ENCODE measurements at regions not wholly inside any gene's neighbourhood (a gene's known extent, or its start where the extent isn't known, plus 50 kb on each side); places are given as distances from the start of the nearest gene placed in this dataset.
"Not testable (repeated sequence)": the region's sequence is repeated elsewhere in the genome, so short reads cannot be mapped to it uniquely, and the experiment has no call there.

GRCh38 chr2:126145752-126146151 is 510.2 kb upstream of the GYPC start:
- no peak for DNase-seq

- no peak for DNase-seq
Observed at GRCh38 chr2:126154256-126154785, 501.6 kb upstream of the GYPC start.

- not testable (repeated sequence) for DNase-seq
Observed at GRCh38 chr2:126160950-126161349, 495.0 kb upstream of the GYPC start.

DNA sequence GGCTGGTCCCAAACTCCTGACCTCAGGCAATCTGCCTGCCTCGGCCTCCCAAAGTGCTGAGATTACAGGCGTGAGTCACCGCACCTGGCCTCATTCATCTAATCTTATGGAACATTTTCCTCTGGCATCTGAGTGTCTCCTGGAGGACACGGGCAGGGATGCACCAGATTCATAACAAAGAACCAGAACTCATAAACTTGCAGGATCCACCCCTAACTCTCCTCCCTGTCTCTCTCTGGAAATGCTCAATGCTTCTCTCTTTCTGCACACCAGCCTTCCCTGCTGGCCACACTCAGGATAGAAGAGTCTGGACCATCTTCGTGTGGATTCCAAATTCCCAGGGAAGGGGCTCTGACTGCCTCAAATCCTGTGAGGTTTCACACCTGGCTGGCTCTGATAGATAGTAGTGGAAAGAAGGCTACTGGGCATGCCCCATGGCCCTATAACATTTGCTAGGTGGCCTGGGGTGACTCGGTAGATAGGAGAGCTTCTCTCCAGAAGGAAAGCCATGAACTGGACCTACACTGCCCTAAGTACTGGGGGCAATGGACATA is 483.2 kb upstream of the GYPC start:
- DNase-seq = no peak

GRCh38 chr2:126175222-126175621 is 480.7 kb upstream of the GYPC start:
- DNase-seq = no peak

- DNase-seq = no peak
Observed at GRCh38 chr2:126177479-126177878, 478.5 kb upstream of the GYPC start.

DNA sequence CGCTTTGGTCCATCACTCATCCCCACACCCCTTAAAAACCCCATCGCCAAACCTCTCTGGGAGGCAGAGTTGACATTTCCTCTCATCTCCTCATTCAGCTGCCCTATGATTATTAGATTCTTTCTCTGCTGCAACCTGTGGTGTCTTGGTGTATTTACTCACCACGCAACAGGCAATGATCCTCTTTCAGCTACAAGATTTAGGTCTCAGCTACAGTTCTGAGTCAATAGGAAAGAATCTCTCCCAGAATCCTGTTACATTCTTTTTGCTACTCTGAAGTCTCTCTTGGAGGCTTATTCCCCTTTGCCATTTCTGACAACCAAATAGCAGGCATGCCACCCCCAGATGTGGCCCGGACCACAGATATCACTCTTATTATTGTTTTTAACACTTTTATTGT is 468.3 kb upstream of the GYPC start:
- no peak for DNase-seq

DNA sequence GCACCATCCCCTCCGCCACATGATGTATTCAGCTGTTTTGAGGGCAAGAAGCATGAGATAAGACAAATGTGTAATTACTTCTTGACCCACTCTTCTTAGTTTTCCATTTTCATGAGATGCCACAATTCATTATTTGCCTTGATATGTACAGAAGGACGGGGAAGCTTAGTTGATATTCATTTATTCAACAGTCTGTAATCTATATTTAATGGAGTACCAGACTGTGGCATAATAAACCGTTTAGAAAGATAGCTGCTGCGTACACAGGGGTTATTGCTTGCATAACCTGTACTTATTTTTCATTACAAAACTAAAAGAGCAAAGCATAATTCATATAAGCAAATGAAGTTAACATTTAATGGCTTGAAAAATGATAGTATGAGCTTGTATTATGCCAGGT is 466.4 kb upstream of the GYPC start:
- no peak for DNase-seq

DNA sequence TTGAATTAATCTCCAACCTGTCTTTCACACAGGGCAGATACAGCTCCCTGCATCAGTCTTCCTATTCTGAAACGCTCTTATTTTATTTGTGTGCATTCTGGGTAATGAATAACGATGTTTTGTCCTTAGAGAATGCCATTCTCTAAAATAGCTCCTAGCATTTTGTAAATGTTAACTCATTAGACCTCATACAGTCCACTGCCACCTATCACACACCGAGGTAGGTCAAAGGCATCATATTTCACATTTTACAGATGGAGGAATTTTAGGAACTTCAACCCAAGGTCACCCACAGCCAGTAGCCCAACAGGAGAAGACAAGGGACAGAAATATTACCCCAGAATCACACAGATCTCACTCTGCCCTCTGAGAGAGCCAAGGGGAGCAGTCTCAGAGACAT is 455.4 kb upstream of the GYPC start:
- DNase-seq = no peak

- DNase-seq = no peak
Observed at GRCh38 chr2:126208266-126208665, 447.7 kb upstream of the GYPC start.

GRCh38 chr2:126212735-126213134 is 443.2 kb upstream of the GYPC start:
- no peak for DNase-seq

DNA sequence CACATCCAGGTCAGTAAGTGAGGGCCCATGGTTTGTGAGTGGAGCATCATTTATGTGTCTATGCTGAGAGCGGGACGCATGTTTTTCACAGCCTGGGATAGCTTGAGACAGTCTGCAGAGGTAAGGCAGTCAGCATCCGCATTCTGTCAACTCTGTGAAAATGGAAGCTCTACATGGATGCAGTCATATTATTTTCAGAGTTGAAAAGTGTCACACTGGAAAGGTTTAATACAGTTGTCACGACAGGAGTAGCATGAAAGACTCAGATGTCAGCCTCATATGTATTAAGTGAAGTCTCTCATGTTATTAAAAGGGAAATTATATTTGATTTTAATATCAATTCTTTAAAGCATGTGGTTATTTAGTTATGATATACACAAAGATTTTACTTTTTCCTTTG is 436.9 kb upstream of the GYPC start:
- DNase-seq = no peak

DNA sequence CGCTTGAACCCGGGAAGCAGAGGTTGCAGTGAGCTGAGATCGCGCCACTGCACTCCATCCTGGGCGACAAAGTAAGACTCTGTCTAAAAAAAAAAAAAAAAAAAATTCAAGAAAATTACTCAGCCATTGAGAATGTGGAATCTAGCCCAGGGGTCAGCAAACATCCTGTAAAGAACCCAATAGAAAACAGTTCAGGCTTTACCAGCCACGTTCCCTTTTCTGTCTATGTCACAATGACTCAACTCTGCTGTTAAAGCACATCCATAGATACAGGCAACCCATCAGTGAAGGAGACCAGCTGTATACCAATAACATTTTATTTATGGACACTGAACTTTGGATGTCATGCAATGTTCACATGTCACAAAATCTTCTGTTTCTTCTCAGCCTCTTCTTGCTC is 435.6 kb upstream of the GYPC start:
- no peak for DNase-seq

DNA sequence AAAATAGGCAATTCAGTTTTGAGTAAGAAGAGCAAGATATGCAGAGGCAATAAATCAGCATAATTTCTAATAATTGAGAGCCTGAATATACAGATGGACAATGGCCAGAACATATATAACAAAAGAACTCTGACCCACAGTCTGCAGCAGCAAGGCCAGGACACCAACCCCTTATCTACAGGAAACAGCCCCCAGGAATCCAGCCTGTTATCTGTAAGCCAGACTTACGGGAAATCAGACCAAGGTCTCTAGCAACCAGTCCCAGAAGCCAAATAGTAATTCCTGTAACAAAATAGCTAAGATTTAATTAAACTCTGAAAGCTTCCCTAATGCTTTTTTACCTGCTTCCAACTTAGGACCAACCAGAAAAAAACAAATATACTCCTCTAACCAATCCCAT is 434.5 kb upstream of the GYPC start:
- no peak for DNase-seq

DNA sequence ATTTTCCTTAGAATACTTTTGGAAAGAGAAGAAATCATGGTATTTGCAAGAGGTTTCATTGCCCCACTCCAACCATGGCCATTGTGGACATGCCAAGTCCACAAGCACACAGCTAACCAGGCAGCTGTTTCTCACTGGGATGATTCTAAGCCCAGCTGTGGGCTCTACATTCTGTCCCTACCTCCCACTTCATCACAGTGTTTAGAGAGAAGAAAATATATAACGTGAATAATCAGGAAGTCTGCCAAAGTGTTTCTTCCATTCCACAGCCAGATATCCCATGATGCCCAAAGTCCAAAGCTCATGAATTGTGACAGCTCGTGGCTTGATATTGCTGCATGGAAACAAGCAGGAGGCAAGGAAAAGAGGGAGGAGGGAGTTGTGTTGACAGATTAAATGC is 433.7 kb upstream of the GYPC start:
- no peak for DNase-seq

DNA sequence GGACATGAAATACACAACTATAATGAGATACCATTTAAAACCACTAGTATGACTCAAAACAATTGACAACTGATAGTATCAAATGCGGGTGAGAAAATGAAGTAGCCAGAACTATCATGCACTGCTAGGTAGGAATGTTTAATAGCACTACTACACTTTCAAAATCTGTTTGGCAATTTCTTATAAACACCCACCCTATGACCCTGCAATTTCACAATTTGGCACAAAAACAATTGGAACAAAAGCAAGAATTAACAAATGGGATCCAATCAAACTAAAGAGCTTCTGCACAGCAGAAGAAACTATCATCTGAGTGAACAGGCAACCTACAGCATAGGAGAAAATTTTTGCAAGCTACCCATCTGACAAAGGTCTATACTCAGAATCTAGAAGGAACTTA is 431.2 kb upstream of the GYPC start:
- no peak for DNase-seq

DNA sequence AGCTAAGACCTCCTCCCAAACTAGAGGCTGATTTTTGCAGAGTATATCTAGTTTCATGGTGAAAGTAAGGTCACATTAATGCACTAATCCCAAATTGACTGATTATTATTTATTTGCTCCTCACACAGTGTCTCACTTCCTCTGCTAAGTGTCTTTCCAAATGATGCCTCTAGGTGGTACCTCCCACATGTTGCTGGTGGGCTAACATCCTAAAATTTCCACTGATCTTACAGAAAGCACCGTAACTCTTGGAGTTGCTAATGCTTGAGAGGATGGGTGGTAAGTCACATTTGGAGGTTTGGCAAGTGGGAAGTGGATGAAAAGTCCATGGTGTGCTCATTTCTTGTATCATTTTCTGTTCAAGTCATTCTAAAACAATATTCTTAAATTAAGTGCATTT is 428.7 kb upstream of the GYPC start:
- DNase-seq = no peak

DNA sequence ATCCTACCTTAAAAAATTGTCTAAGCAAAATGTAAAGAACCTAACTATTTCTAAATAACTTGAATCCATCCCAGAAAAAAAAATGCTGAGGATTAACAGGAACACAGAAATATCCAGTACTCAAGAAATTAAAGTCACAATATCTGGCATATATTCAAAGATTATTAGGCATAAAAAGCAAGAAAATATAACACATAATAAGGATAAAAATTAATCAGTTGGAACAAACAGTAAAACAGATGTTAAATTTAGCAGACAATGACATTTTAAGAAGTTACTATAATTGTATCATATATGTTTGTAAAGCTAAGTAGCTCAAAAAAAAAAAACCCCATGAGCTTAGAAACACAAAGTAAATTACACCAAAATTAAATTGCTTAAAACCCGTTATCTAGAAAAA is 427.4 kb upstream of the GYPC start:
- no peak for DNase-seq

DNA sequence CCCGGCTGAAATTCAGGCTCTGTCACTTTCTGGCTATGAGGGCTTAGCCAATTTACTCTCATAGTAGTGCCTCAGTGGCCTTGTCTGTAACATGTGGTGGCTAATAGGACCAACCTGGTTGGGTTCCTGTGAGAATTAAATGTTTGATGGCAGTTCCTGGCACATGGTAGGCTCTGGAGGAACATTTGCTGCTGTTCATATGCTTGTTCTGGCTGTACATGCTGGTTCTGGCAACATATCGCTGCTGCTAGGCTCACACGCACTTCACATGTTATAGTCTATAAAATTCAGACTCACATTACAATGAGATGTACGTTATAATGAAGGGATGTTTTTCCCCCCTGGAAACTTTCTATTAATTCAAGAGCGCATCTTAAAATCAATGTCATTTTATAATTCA is 417.7 kb upstream of the GYPC start:
- no peak for DNase-seq

DNA sequence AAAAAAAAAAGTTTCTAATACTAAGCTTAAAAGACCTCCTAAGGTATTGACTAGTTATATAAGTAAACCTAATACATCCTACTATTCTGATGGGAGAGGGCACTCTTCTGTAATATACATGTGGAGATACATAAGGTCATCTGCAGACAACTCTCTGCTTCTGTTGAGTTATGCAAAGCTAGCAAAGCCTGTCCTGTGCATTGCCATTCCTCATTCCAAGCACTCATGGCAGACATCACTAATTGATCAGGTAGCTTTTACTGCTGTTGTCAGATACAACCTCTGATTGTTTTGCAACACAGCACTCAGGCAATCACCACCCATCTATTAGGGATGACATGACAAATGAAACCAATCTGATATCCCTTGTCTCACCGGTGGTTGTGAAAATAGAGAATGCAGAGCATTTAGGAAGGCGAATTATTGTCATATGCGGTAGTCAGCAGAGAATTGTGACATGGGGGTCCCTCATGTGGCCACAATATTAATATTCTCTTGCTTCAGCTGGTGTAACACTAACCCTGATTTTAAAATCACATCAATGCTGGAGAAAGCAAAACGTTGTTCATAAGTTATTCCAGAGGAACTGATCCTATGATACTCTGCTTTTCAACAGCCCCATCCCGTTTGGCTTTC is 416.5 kb upstream of the GYPC start:
- no peak for DNase-seq

GRCh38 chr2:126241001-126241400 is 415.0 kb upstream of the GYPC start:
- DNase-seq = no peak

DNA sequence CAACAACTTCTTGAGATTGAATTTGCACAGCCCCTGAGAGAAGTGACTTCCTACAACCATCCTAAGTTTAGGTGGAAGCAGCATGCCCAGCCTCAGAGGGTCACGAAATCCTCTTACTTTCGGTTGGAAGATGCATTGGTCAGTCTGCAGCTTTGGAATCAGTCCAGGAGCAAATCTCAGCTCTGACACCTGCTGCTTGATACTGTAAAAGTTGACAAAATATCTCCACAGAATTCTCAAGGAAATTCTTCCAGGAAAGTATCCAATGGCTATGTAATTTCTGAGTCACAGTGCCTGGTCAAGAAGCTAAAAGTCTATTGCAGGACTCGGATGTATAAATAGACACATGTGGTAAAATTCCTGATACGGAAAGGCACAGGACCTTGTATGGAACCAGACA is 414.5 kb upstream of the GYPC start:
- DNase-seq = no peak

GRCh38 chr2:126244937-126245336 is 411.0 kb upstream of the GYPC start:
- no peak for DNase-seq

DNA sequence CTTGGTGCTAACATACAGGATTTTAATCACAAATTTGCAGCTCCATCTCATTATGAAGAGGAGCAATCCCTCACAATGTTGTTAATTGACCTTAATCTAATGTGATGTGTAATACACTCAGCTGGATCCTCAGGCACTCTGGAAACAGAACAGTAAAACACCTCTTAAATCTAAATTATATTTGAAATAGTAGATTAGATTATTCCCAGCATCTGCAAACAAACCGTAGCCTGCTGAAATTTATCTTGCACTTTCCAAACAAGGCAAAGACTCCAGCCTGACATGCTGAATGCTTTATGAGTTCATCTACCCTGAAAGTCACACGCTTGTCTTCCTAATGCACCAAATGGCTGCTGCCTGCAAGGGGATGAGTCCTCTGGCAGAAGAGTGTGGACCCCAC is 402.3 kb upstream of the GYPC start:
- no peak for DNase-seq

DNA sequence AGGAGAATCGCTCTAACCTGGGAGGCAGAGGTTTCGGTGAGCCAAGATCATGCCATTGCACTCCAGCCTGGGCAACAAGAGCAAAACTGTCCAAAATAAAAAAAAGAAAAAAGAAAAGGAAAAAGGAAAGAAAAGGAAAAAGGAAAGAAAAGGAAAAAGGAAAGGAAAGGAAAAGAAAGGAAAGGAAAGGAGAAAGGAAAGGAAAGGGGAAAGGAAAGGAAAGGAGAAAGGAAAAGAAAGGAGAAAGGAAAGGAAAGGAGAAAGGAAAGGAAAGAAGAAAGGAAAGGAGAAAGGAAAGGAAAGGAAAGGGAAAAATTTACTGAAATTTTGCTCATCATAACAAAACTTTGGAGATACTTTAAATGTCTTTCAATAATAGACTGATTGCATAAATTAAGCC is 391.3 kb upstream of the GYPC start:
- DNase-seq = no peak

Measured in NCI-H226 (cell line).